ENCODE measurements at regions not wholly inside any gene's neighbourhood (a gene's known extent, or its start where the extent isn't known, plus 50 kb on each side); places are given as distances from the start of the nearest gene placed in this dataset.

GRCh38 chr3:157953565-157953964 is 152.7 kb downstream of the SHOX2 start:
- TF ChIP-seq, protein P1, sequence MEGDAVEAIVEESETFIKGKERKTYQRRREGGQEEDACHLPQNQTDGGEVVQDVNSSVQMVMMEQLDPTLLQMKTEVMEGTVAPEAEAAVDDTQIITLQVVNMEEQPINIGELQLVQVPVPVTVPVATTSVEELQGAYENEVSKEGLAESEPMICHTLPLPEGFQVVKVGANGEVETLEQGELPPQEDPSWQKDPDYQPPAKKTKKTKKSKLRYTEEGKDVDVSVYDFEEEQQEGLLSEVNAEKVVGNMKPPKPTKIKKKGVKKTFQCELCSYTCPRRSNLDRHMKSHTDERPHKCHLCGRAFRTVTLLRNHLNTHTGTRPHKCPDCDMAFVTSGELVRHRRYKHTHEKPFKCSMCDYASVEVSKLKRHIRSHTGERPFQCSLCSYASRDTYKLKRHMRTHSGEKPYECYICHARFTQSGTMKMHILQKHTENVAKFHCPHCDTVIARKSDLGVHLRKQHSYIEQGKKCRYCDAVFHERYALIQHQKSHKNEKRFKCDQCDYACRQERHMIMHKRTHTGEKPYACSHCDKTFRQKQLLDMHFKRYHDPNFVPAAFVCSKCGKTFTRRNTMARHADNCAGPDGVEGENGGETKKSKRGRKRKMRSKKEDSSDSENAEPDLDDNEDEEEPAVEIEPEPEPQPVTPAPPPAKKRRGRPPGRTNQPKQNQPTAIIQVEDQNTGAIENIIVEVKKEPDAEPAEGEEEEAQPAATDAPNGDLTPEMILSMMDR (IDR thresholded peaks at IDR 0.05): no peak
- no peak for TF ChIP-seq POLR2A (IDR thresholded peaks at IDR 0.05)
- TF ChIP-seq POLR2AphosphoS5 (IDR thresholded peaks at IDR 0.05): no peak

Data from prostate gland (tissue), 2 donors.